ENCODE measurements at regions not wholly inside any gene's neighbourhood (a gene's known extent, or its start where the extent isn't known, plus 50 kb on each side); places are given as distances from the start of the nearest gene placed in this dataset.
"Not testable (repeated sequence)": the region's sequence is repeated elsewhere in the genome, so short reads cannot be mapped to it uniquely, and the experiment has no call there.

DNA sequence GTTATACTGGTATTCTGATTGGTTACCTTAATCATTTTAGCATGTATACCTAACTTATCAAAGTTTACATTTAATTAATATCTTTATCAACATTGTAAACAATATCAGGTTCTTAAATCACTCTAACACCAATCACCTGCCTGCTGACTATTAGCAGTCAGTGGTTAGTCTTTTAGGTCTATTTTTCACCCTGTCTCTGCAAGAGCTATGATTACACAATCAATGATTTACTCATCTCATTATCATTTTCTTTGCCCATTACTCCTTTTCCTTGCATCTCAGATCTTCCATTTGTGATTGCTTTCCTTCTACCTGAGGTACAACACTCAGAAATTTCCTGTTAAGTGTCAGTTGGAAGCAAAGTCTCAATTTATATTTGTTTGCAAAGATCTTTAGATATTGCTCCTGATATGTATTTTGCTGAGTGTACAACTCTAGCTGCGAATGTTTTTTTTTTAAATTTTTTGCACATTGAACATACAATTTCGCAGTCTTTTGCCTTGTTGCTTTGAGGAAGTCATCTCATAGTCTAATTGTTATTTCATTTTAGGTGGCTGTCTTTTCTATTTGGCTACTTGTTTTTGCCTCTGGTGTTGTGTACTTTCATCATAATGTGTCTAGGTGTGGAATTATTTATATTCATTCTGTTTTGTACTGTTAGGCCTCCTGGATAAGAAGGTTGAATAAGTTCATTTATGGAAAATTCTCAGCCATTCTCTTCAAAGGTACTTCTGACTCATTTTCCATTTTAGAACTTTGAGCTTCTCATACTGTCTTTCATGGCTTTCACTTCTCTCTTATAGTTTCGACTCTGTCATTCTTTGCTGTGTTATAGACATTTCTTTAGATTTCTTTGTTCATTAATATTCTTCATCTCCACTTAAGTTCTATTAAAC is 104.9 kb upstream of the CEP162 start:
- no peaks in the 10 kb centered on the region for H3K27me3 Mint-ChIP-seq
- H3K36me3 Mint-ChIP-seq (ENCODE audit: low read depth) = no peaks in the 10 kb centered on the region
- no peak overlapping the region for H3K4me3 Mint-ChIP-seq
- H3K27ac Mint-ChIP-seq = no peak overlapping the region
- no peaks in the 10 kb centered on the region for H3K4me1 Mint-ChIP-seq (ENCODE audit: low read depth)
- no peaks in the 10 kb centered on the region for H3K9me3 Mint-ChIP-seq
- no peak for DNase-seq

GRCh38 chr6:84330325-84330724 is 102.9 kb upstream of the CEP162 start:
- Mint-ChIP-seq H3K27me3 (no peaks in the 10 kb centered on the region), H3K36me3 (ENCODE audit: low read depth) (no peaks in the 10 kb centered on the region), H3K4me1 (ENCODE audit: low read depth) (no peaks in the 10 kb centered on the region), H3K4me3 (no peak overlapping the region), H3K9me3 (no peaks in the 10 kb centered on the region), H3K27ac (no peak overlapping the region)
- no peak for DNase-seq

GRCh38 chr6:84329516-84329915 is 102.1 kb upstream of the CEP162 start:
- Mint-ChIP-seq H3K27me3 (no peaks in the 10 kb centered on the region), H3K27ac (no peak overlapping the region), H3K9me3 (no peaks in the 10 kb centered on the region), H3K36me3 (ENCODE audit: low read depth) (no peaks in the 10 kb centered on the region), H3K4me3 (no peak overlapping the region), H3K4me1 (ENCODE audit: low read depth) (no peaks in the 10 kb centered on the region)
- no peak for DNase-seq

GRCh38 chr6:84329077-84329476 is 101.6 kb upstream of the CEP162 start:
- Mint-ChIP-seq H3K36me3 (ENCODE audit: low read depth) (no peaks in the 10 kb centered on the region), H3K4me3 (no peak overlapping the region), H3K27me3 (no peaks in the 10 kb centered on the region), H3K4me1 (ENCODE audit: low read depth) (no peaks in the 10 kb centered on the region), H3K27ac (no peak overlapping the region), H3K9me3 (no peaks in the 10 kb centered on the region)
- DNase-seq = no peak

- no peaks in the 10 kb centered on the region for H3K4me1 Mint-ChIP-seq (ENCODE audit: low read depth)
- H3K36me3 Mint-ChIP-seq (ENCODE audit: low read depth) = no peaks in the 10 kb centered on the region
- DNase-seq = no peak
- H3K27ac Mint-ChIP-seq = no peak overlapping the region
- peaks cover 2% of the 10 kb centered on the region for H3K27me3 Mint-ChIP-seq
- peaks cover 3% of the 10 kb centered on the region for H3K9me3 Mint-ChIP-seq
- no peak overlapping the region for H3K4me3 Mint-ChIP-seq
Observed at GRCh38 chr6:84317463-84317862, 90.0 kb upstream of the CEP162 start.

DNA sequence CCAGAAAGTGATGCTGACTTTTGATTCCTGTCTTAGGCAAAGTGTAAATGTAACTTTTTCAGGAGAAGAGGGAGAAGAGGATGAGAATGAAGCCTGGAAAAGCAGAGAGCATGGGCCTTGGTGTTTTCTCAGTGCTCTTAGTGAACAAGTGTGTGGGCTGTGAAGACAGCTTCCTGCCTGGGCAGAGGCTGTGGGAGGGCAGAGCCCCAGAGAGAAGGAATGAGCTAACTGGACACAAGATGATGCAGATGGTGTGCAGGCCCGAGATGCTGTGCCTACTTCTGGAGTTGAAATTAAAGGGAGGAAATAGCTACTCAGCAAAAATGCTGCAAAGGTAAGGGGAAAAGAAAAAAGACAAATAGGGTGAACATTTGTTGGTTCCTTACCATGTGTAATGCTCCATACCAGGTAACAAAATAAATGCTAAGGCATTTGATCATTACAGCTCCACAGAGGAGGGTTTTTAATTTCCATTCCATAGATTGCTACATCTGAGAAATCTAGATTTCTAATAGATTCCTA is 87.0 kb upstream of the CEP162 start:
- Mint-ChIP-seq H3K27me3 (peaks cover 2% of the 10 kb centered on the region), H3K27ac (no peak overlapping the region), H3K4me3 (no peak overlapping the region), H3K9me3 (peaks cover 3% of the 10 kb centered on the region), H3K4me1 (ENCODE audit: low read depth) (no peaks in the 10 kb centered on the region), H3K36me3 (ENCODE audit: low read depth) (no peaks in the 10 kb centered on the region)
- no peak for DNase-seq

GRCh38 chr6:84309336-84309735 is 81.9 kb upstream of the CEP162 start:
- H3K27ac Mint-ChIP-seq = no peak overlapping the region
- DNase-seq = no peak
- no peaks in the 10 kb centered on the region for H3K4me1 Mint-ChIP-seq (ENCODE audit: low read depth)
- no peak overlapping the region for H3K4me3 Mint-ChIP-seq
- H3K36me3 Mint-ChIP-seq (ENCODE audit: low read depth) = no peaks in the 10 kb centered on the region
- no peaks in the 10 kb centered on the region for H3K9me3 Mint-ChIP-seq
- no peaks in the 10 kb centered on the region for H3K27me3 Mint-ChIP-seq

DNA sequence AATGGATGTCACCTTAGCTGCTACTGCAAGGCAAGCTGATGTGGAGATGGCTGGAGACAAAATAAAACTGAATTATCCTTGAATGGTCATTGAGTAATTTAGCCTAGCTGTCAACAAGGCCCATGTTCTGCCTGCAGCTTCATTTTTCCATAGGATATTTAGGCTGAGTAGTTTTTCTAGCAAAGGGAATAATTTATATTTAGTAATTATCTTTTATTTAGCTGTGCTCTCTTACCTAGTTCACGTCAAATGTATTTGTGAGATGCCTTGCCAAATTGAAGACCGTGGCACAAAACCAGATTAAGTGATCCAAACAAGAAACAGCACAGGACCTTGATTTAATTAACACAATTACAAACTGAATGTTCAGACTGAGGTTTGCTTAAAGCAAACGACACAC is 77.4 kb upstream of the CEP162 start:
- H3K4me1 Mint-ChIP-seq (ENCODE audit: low read depth) = no peaks in the 10 kb centered on the region
- DNase-seq = no peak
- no peaks in the 10 kb centered on the region for H3K9me3 Mint-ChIP-seq
- H3K27ac Mint-ChIP-seq = no peak overlapping the region
- H3K27me3 Mint-ChIP-seq = no peaks in the 10 kb centered on the region
- H3K36me3 Mint-ChIP-seq (ENCODE audit: low read depth) = no peaks in the 10 kb centered on the region
- H3K4me3 Mint-ChIP-seq = no peak overlapping the region

DNA sequence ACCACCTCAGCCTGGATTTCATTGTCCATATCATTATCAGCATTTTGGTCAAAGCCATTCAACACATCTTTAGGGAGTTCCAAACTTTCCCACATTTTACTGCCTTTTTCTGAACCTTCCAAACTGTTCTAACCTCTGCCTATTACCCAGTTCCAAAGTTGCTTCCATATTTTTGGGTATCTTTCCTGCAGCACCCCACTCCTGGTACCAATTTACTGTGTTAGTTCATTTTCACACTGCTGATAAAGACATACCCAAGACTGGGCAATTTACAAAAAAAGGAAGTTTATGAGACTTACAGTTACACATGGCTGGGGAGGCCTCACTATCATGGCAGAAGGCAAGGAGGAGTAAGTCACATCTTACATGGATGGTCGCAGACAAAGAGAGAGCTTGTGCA is 63.6 kb upstream of the CEP162 start:
- DNase-seq; H3K27me3 Mint-ChIP-seq; H3K4me3 Mint-ChIP-seq; H3K4me1 Mint-ChIP-seq (ENCODE audit: low read depth); H3K36me3 Mint-ChIP-seq (ENCODE audit: low read depth); H3K27ac Mint-ChIP-seq: not testable (repeated sequence)
- peaks cover 24% of the 10 kb centered on the region for H3K9me3 Mint-ChIP-seq

- H3K36me3 Mint-ChIP-seq (ENCODE audit: low read depth) = no peaks in the 10 kb centered on the region
- no peak overlapping the region for H3K27ac Mint-ChIP-seq
- DNase-seq = no peak
Observed at GRCh38 chr6:84284428-84285049, 57.1 kb upstream of the CEP162 start.

DNA sequence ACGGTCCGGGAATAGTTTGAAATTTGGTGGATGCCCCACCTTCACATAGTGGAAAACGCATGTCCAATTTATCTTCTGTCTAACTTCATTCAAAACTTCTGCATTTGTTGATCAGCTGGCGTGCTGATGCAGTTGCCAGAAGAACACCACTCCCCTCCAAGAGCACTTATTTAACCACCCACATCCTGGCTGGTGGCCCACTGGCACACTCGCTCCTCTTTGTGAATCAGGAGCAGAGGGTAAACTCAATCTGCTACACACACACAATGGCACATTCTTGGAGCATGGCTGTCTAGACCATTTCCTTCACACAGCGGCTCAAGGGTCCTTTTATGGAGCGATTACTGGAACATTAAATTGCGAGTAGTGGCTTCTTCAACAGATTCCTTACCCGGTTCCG is 55.1 kb upstream of the CEP162 start:
- H3K27ac Mint-ChIP-seq = no peak overlapping the region
- no peaks in the 10 kb centered on the region for H3K36me3 Mint-ChIP-seq (ENCODE audit: low read depth)
- H3K27me3 Mint-ChIP-seq = peaks cover 24% of the 10 kb centered on the region
- H3K4me3 Mint-ChIP-seq = no peak overlapping the region
- H3K9me3 Mint-ChIP-seq = no peaks in the 10 kb centered on the region
- H3K4me1 Mint-ChIP-seq (ENCODE audit: low read depth) = no peaks in the 10 kb centered on the region
- no peak for DNase-seq

More at GRCh38 chr6:84284428-84285049, 57.1 kb upstream of the CEP162 start:
- Mint-ChIP-seq H3K4me1 (ENCODE audit: low read depth) (no peaks in the 10 kb centered on the region), H3K4me3 (no peak overlapping the region), H3K9me3 (peaks cover 9% of the 10 kb centered on the region), H3K27me3 (peaks cover 18% of the 10 kb centered on the region)

DNA sequence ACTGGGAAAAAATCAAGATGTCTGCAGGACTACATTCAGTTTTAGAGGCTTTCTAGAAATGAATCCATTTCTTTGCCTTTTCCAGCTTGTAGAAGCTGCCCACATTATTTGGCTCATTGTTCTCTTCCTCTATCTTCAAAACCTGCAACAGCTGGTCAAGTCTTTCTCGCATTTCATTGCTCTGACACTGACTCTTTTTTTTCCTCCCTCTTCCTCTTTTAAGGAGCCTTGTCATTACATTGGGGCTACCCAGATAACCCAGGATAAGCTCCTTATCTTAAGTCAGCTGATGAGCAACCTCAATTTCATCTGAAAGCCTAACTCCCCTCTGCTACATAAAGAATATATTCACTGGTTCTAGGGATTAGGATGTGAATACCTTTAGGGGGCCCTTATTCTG is 53.2 kb upstream of the CEP162 start:
- Mint-ChIP-seq H3K27ac (no peak overlapping the region), H3K27me3 (peaks cover 25% of the 10 kb centered on the region), H3K4me1 (ENCODE audit: low read depth) (no peaks in the 10 kb centered on the region), H3K9me3 (no peaks in the 10 kb centered on the region), H3K4me3 (no peak overlapping the region), H3K36me3 (ENCODE audit: low read depth) (no peaks in the 10 kb centered on the region)
- DNase-seq = no peak

DNA sequence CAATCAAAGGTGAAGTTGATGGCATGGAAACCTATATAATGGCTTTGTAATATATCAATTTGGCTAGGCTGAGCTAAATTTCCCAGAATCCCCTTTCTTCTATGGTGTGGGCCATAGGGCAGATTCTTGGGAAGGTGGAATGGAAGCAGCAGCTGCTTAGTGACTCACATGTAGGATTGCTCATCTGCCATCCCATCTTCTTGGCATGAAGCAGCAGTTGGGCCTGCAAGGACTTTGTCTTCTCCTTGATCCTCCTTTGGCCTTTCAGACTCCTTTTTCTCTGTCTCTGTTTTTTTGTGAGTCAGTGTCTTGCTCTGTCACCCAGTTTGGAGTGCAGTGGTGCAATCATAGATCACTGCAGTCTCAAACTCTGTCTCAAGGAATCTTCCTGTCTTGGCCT is 52.6 kb upstream of the CEP162 start:
- no peak for DNase-seq
- H3K36me3 Mint-ChIP-seq (ENCODE audit: low read depth) = no peaks in the 10 kb centered on the region
- H3K27me3 Mint-ChIP-seq = peaks cover 25% of the 10 kb centered on the region
- H3K4me3 Mint-ChIP-seq = no peak overlapping the region
- no peak overlapping the region for H3K27ac Mint-ChIP-seq
- no peaks in the 10 kb centered on the region for H3K9me3 Mint-ChIP-seq
- no peaks in the 10 kb centered on the region for H3K4me1 Mint-ChIP-seq (ENCODE audit: low read depth)

- H3K4me1 Mint-ChIP-seq (ENCODE audit: low read depth) = no peaks in the 10 kb centered on the region
- no peaks in the 10 kb centered on the region for H3K36me3 Mint-ChIP-seq (ENCODE audit: low read depth)
- H3K27me3 Mint-ChIP-seq = peaks cover 28% of the 10 kb centered on the region
- H3K4me3 Mint-ChIP-seq = no peak overlapping the region
- no peak for DNase-seq
- no peak overlapping the region for H3K27ac Mint-ChIP-seq
- no peaks in the 10 kb centered on the region for H3K9me3 Mint-ChIP-seq
Observed at GRCh38 chr6:84278321-84278998, 51.0 kb upstream of the CEP162 start.

Measured in activated T-cell treated with anti-CD3 and anti-CD28 coated beads, Interleukin-2, amount 50 U/mL, for 24 hours (primary cell).